ENCODE measurements at regions not wholly inside any gene's neighbourhood (a gene's known extent, or its start where the extent isn't known, plus 50 kb on each side); places are given as distances from the start of the nearest gene placed in this dataset.

- TF ChIP-seq POLR2AphosphoS5 (IDR thresholded peaks at IDR 0.05; ENCODE audit: borderline replicate concordance, low read depth, low read length) = no peak
- no peak for TF ChIP-seq EZH2 (IDR thresholded peaks at IDR 0.05)
These were observed 368.1 kb upstream of the EDIL3 start for GRCh38 chr5:84752780-84753179.
